Mesendoderm (in vitro differentiated cells): ENCODE measurements at regions not wholly inside any gene's neighbourhood (a gene's known extent, or its start where the extent isn't known, plus 50 kb on each side); places are given as distances from the start of the nearest gene placed in this dataset.
"Not testable (repeated sequence)": the region's sequence is repeated elsewhere in the genome, so short reads cannot be mapped to it uniquely, and the experiment has no call there.

Experiments
- DNase-seq: peaks from one replicate; pipeline ENCODE4 v3.0.0; 2013
- H2AK5ac ChIP-seq: 2 replicates; pipeline ENCODE4 v1.6.1; 2013; ENCODE audit warnings: low read length, inconsistent platforms
- H2BK120ac ChIP-seq: 2 replicates; pipeline ENCODE4 v1.6.1; 2013; ENCODE audit warnings: low read depth, mild to moderate bottlenecking, low read length, moderate library complexity, mixed read lengths
- H2BK15ac ChIP-seq: replicated peaks from 2 replicates; pipeline ENCODE4 v1.6.1; 2013; ENCODE audit warnings: low read depth, mild to moderate bottlenecking, moderate library complexity
- H2BK5ac ChIP-seq: 2 replicates; pipeline ENCODE4 v1.6.1; 2013; ENCODE audit warnings: low read length, inconsistent platforms
- H3K18ac ChIP-seq: 2 replicates; pipeline ENCODE4 v1.6.1; 2013; ENCODE audit warnings: mild to moderate bottlenecking, low read length, mixed read lengths
- H3K23ac ChIP-seq: one replicate; pipeline ENCODE4 v1.6.1; 2013; ENCODE audit warnings: low read length
- H3K27ac ChIP-seq: 2 replicates; pipeline ENCODE4 v1.5.1; 2013; ENCODE audit warnings: low read depth, mild to moderate bottlenecking, inconsistent platforms, low read length, moderate library complexity
- H3K27me3 ChIP-seq: 2 replicates; pipeline ENCODE4 v1.6.1; 2013; ENCODE audit warnings: low read length, control low read depth, mild to moderate bottlenecking, inconsistent platforms; ENCODE audit not compliant: insufficient read depth, poor library complexity
- H3K36me3 ChIP-seq: 2 replicates; pipeline ENCODE4 v1.6.1; 2013; ENCODE audit warnings: low read length, inconsistent platforms; ENCODE audit not compliant: control insufficient read depth, insufficient read depth
- H3K4ac ChIP-seq: one replicate; pipeline ENCODE4 v1.6.1; 2013; ENCODE audit warnings: low read depth, mild to moderate bottlenecking, low read length, moderate library complexity
- H3K4me1 ChIP-seq: 2 replicates; pipeline ENCODE4 v1.6.1; 2013; ENCODE audit warnings: low read depth, low read length, inconsistent platforms; ENCODE audit not compliant: control insufficient read depth
- H3K4me2 ChIP-seq: 2 replicates; pipeline ENCODE4 v1.6.1; 2013; ENCODE audit warnings: low read length
- H3K4me3 ChIP-seq: 2 replicates; pipeline ENCODE4 v1.5.1; 2013; ENCODE audit warnings: mild to moderate bottlenecking, low read length
- H3K56ac ChIP-seq: one replicate; pipeline ENCODE4 v1.6.1; 2013; ENCODE audit warnings: low read length
- H3K79me1 ChIP-seq: 2 replicates; pipeline ENCODE4 v1.6.1; 2013; ENCODE audit warnings: low read length, inconsistent platforms
- H3K79me2 ChIP-seq: 2 replicates; pipeline ENCODE4 v1.6.1; 2013; ENCODE audit warnings: mild to moderate bottlenecking, low read length; ENCODE audit not compliant: control insufficient read depth, insufficient read depth
- H3K9ac ChIP-seq: 2 replicates; pipeline ENCODE4 v1.6.1; 2013; ENCODE audit warnings: low read length, inconsistent platforms
- H4K5ac ChIP-seq: one replicate; pipeline ENCODE4 v1.6.1; 2013; ENCODE audit warnings: low read length
- H4K8ac ChIP-seq: one replicate; pipeline ENCODE4 v1.6.1; 2013; ENCODE audit warnings: low read depth, mild to moderate bottlenecking, control low read depth, low read length, moderate library complexity
- WGBS: extraction: QIAGEN DNeasy Blood & Tissue Kit; methylation state at CpG from one replicate; pipeline ENCODE4 v1.1.7; 2013; ENCODE audit warnings: low lambda C conversion rate, missing lambda C conversion rate; ENCODE audit not compliant: insufficient coverage; ENCODE audit errors: extremely low coverage; 5-methylcytosine and 5-hydroxymethylcytosine counted together

GRCh38 chr7:66452165-66452564 is 176.5 kb upstream of the KCTD7 start:
- no CpG with 5 or more reads among the region's 2 CpGs for WGBS
- Histone ChIP-seq H3K27ac (no peak overlapping the region), H3K9ac (no peak overlapping the region), H3K4ac (no peak overlapping the region), H3K56ac (no peak overlapping the region), H3K23ac (no peak overlapping the region), H4K5ac (no peak overlapping the region), H3K36me3 (no peaks in the 10 kb centered on the region), H3K79me2 (no peaks in the 10 kb centered on the region), H3K27me3 (no peaks in the 10 kb centered on the region), H2BK15ac (no peak overlapping the region), H2AK5ac (no peak overlapping the region), H4K8ac (no peak overlapping the region), H3K4me3 (no peak overlapping the region), H2BK5ac (no peak overlapping the region), H3K18ac (no peak overlapping the region), H3K4me2 (no peak overlapping the region), H3K79me1 (no peaks in the 10 kb centered on the region), H3K4me1 (no peaks in the 10 kb centered on the region), H2BK120ac (no peak overlapping the region)
- no peak for DNase-seq

DNA sequence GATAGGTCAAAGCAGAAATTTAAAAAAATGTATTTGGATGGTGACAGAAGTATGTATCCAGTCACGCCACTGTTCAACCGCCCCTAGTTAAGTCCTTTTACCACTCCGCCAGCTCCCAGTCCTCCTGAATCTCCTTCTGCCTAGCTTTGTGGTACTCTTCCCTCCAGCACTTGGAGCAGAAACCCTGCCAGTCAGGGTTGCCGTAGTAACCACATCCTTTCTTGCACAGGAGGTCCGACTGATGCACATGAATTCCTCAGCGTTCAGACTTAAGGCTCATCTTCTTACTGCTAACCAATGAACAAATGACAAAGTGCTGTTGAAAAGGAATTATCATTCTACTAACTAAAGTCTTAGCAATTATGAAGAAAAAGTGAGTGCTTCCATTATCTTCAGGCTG is 175.3 kb upstream of the KCTD7 start:
- Histone ChIP-seq H4K8ac (no peak overlapping the region), H2AK5ac (no peak overlapping the region), H3K4me3 (no peak overlapping the region), H2BK120ac (no peak overlapping the region), H3K9ac (no peak overlapping the region), H4K5ac (no peak overlapping the region), H3K79me1 (no peaks in the 10 kb centered on the region), H3K4me1 (no peaks in the 10 kb centered on the region), H2BK15ac (no peak overlapping the region), H3K79me2 (no peaks in the 10 kb centered on the region), H3K27me3 (no peaks in the 10 kb centered on the region), H3K4ac (no peak overlapping the region), H3K27ac (no peak overlapping the region), H3K56ac (no peak overlapping the region), H3K4me2 (no peak overlapping the region), H3K36me3 (no peaks in the 10 kb centered on the region), H2BK5ac (no peak overlapping the region), H3K18ac (no peak overlapping the region), H3K23ac (no peak overlapping the region)
- no peak for DNase-seq
- no CpG with 5 or more reads among the region's 6 CpGs for WGBS

DNA sequence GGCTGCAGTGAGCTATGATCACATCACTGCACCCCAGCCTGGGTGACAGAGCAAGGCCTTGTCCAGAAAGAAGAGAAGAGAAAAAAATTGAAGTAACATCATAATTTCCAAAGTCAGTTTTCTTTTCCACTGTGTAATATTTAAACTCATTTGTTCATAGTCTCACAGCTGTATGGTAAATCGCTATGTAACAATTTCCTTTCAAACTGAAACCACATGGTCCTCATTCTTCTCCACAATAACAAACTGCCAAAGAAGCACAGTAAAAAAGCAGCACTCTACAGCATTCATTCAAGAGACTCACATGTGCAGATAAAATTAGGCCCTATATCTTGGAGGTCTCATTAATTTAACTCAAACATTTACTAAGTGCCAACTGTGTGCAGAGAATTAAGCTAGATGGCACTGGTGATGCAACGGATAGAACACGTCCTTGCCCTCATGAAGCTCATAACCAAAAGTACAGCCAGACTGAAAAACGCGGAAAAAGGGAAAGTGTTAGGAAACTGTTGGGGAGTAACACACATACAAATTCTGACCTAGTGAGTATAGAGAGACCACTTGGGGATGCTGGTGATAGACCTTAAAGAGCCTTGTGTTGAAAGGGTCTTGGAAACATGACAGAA is 174.0 kb upstream of the KCTD7 start:
- no peak overlapping the region for H4K5ac ChIP-seq
- H3K27me3 ChIP-seq, result no peaks in the 10 kb centered on the region
- H3K79me2 ChIP-seq, result no peaks in the 10 kb centered on the region
- no peak for DNase-seq
- H2BK15ac ChIP-seq, result no peak overlapping the region
- H3K79me1 ChIP-seq, result no peaks in the 10 kb centered on the region
- no peak overlapping the region for H3K18ac ChIP-seq
- no peak overlapping the region for H4K8ac ChIP-seq
- no peak overlapping the region for H3K4ac ChIP-seq
- H3K36me3 ChIP-seq, result no peaks in the 10 kb centered on the region
- no peak overlapping the region for H3K27ac ChIP-seq
- H3K4me2 ChIP-seq, result no peak overlapping the region
- H3K23ac ChIP-seq, result no peak overlapping the region
- H3K9ac ChIP-seq, result no peak overlapping the region
- WGBS, result no CpG with 5 or more reads among the region's 5 CpGs
- H3K4me3 ChIP-seq, result no peak overlapping the region
- no peaks in the 10 kb centered on the region for H3K4me1 ChIP-seq
- no peak overlapping the region for H2BK120ac ChIP-seq
- no peak overlapping the region for H2BK5ac ChIP-seq
- no peak overlapping the region for H2AK5ac ChIP-seq
- no peak overlapping the region for H3K56ac ChIP-seq

GRCh38 chr7:66455432-66455831 is 173.2 kb upstream of the KCTD7 start:
- WGBS, result no CpG with 5 or more reads among the region's 1 CpG
- H3K36me3 ChIP-seq, H3K4me2 ChIP-seq, H3K79me2 ChIP-seq, H3K9ac ChIP-seq, H2AK5ac ChIP-seq, H4K5ac ChIP-seq, H3K23ac ChIP-seq, H3K79me1 ChIP-seq, H3K18ac ChIP-seq, H3K27me3 ChIP-seq, H4K8ac ChIP-seq, H3K4me3 ChIP-seq, H2BK120ac ChIP-seq, H3K56ac ChIP-seq, H2BK15ac ChIP-seq, H3K4me1 ChIP-seq, H3K27ac ChIP-seq, DNase-seq, H3K4ac ChIP-seq, H2BK5ac ChIP-seq: not testable (repeated sequence)

- H3K4me2 ChIP-seq, H3K56ac ChIP-seq, H3K79me1 ChIP-seq, H3K36me3 ChIP-seq, H2BK15ac ChIP-seq, H4K8ac ChIP-seq, H3K4me1 ChIP-seq, H3K27ac ChIP-seq, H3K79me2 ChIP-seq, H2AK5ac ChIP-seq, H3K4me3 ChIP-seq, DNase-seq, H4K5ac ChIP-seq, H3K4ac ChIP-seq, H2BK5ac ChIP-seq, H3K9ac ChIP-seq, H3K18ac ChIP-seq, H2BK120ac ChIP-seq, H3K23ac ChIP-seq, H3K27me3 ChIP-seq: not testable (repeated sequence)
- no CpG with 5 or more reads among the region's 2 CpGs for WGBS
Observed at GRCh38 chr7:66456431-66456830, 172.2 kb upstream of the KCTD7 start.

DNA sequence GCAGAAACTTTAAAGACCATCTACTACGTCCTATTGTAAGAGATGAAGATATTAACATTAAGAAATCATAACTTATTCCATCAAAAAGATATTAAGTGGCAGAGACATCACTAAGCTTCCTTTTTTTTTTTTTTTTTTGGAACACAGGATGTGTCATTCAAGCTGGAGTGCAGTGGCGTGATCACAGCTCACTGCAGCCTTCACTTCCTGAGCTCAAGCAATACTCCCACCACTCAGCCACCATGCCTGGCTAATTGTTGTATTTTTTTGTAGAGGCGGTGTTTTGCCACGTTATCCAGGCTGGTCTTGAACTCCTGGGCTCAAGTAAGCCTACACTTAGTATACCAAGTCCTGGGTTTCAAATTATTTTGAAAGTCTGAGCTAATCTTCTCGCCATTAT is 169.7 kb upstream of the KCTD7 start:
- H3K79me1 ChIP-seq, H4K8ac ChIP-seq, H3K18ac ChIP-seq, H3K23ac ChIP-seq, H3K4me2 ChIP-seq, H3K9ac ChIP-seq, H3K4ac ChIP-seq, H2BK5ac ChIP-seq, H3K27me3 ChIP-seq, H3K56ac ChIP-seq, H2BK15ac ChIP-seq, DNase-seq, H3K27ac ChIP-seq, H3K36me3 ChIP-seq, H4K5ac ChIP-seq, H2BK120ac ChIP-seq, H2AK5ac ChIP-seq, H3K4me1 ChIP-seq, H3K79me2 ChIP-seq, H3K4me3 ChIP-seq: not testable (repeated sequence)
- no CpG with 5 or more reads among the region's 5 CpGs for WGBS
